Panc1 (cell line): ENCODE measurements at regions not wholly inside any gene's neighbourhood (a gene's known extent, or its start where the extent isn't known, plus 50 kb on each side); places are given as distances from the start of the nearest gene placed in this dataset.

ENCODE experiments used
- ATAC-seq: fragments of 200-7000 bp; cut with Tn5 transposase; 2 replicates; pipeline ENCODE4 v1.9.1; 2020; ENCODE audit warnings: mild to moderate bottlenecking, moderate library complexity
- BruUV-seq: library from RNA; stranded (reverse); fragments of 400-500 nt; replicated peaks from 2 replicates; lab custom pipeline; 2021; lab: Mats Ljungman, UMichigan
- CTCF ChIA-PET: fragments of 300-600 bp; sonication (Branson Sonifier 250); formaldehyde crosslinking; loops from one replicate; lab custom pipeline; 2022; ENCODE audit warnings: antibody characterized with exemption; lab: Charles Lee
- POLR2A ChIA-PET: fragments of 300-600 bp; sonication (Branson Sonifier 250); formaldehyde crosslinking; loops from one replicate; lab custom pipeline; 2022; ENCODE audit warnings: antibody characterized with exemption; lab: Charles Lee
- DNase-seq: peaks from one replicate; pipeline ENCODE4 v3.0.0-alpha.2; 2010; ENCODE audit warnings: low read depth, low spot score
- H3K27ac ChIP-seq: 2 replicates; pipeline ENCODE4 v1.5.1; 2011; ENCODE audit warnings: mild to moderate bottlenecking, low read length, inconsistent platforms
- H3K27me3 ChIP-seq: fragments of 200-500 bp; sonication (Bioruptor generic); 2 replicates; pipeline ENCODE4 v1.6.0; 2014; ENCODE audit warnings: low read length, inconsistent platforms; ENCODE audit not compliant: control insufficient read depth, insufficient read depth
- H3K36me3 ChIP-seq: fragments of 200-500 bp; sonication (Bioruptor generic); 2 replicates; pipeline ENCODE4 v1.5.1; 2014; ENCODE audit warnings: inconsistent platforms, mild to moderate bottlenecking, low read length, moderate library complexity; ENCODE audit not compliant: control insufficient read depth, insufficient read depth
- H3K4me1 ChIP-seq: 2 replicates; pipeline ENCODE4 v1.5.1; 2011; ENCODE audit warnings: inconsistent platforms, mild to moderate bottlenecking, low read length, moderate library complexity; ENCODE audit not compliant: control insufficient read depth, insufficient read depth
- H3K4me3 ChIP-seq, 2 experiments: 2 replicates each; pipeline ENCODE4 v1.5.1; 2011 to 2012; ENCODE audit warnings: low read depth in 2 of 2, low read length in 2 of 2, mild to moderate bottlenecking in 2 of 2, inconsistent platforms in 1 of 2, moderate library complexity in 1 of 2
- H3K9me3 ChIP-seq: fragments of 200-500 bp; sonication (Bioruptor generic); 2 replicates; pipeline ENCODE4 v1.5.1; 2014; ENCODE audit warnings: low read depth, mild to moderate bottlenecking, inconsistent platforms, low read length, moderate library complexity; ENCODE audit not compliant: control insufficient read depth, insufficient read depth
- CTCF ChIP-seq: fragments of 450-650 bp; IDR thresholded peaks from 2 replicates; pipeline ENCODE4 v1.5.1; 2017; ENCODE audit warnings: mild to moderate bottlenecking
- POLR2AphosphoS5 ChIP-seq: IDR thresholded peaks from 2 replicates; pipeline ENCODE4 v1.6.1; 2012; ENCODE audit warnings: mild to moderate bottlenecking, low read depth, low read length, moderate library complexity
- REST ChIP-seq, 2 experiments: IDR thresholded peaks; 2 replicates each; pipeline ENCODE4 v1.6.1; 2011 to 2012; ENCODE audit warnings: low read depth in 2 of 2, control low read depth in 1 of 2, low read length in 1 of 2, mild to moderate bottlenecking in 1 of 2, moderate library complexity in 1 of 2; ENCODE audit not compliant: insufficient read depth in 1 of 2
- SIN3A ChIP-seq: IDR thresholded peaks from 2 replicates; pipeline ENCODE4 v1.6.1; 2012; ENCODE audit warnings: low read depth, mild to moderate bottlenecking, low read length, moderate library complexity, borderline replicate concordance; ENCODE audit not compliant: insufficient read depth
- TCF7L2 ChIP-seq: IDR thresholded peaks from 2 replicates; pipeline ENCODE4 v1.6.1; 2011; ENCODE audit warnings: mild to moderate bottlenecking, low read depth, low read length, inconsistent platforms
- in situ Hi-C: cut with HindIII; loops from 2 replicates; pipeline ENCODE4 v1.10.0; 2016; ENCODE audit warnings: low sequenced_read_pairs, low pct_unique_long_range_greater_than_20kb
- intact Hi-C: fragments of 100-400 bp; cut with micrococcal nuclease; formaldehyde crosslinking; loops from one replicate; pipeline ENCODE4 v1.10.0; 2022; ENCODE audit not compliant: unreplicated experiment

GRCh38 chr5:16007750-16008415 is 171.7 kb downstream of the MARCHF11 start:
- no TSS peak for BruUV-seq
- no peaks in the 10 kb centered on the region for H3K36me3 ChIP-seq
- no peak overlapping the region for H3K27ac ChIP-seq
- intact Hi-C loops, result no loop called here
- H3K4me1 ChIP-seq, result no peaks in the 10 kb centered on the region
- H3K4me3 ChIP-seq, result no peak overlapping the region
- no peaks in the 10 kb centered on the region for H3K27me3 ChIP-seq
- no peak for DNase-seq
- ATAC-seq, result no peak
- in situ Hi-C loops, result no loop called here
- ChIA-PET CTCF (no interaction called here), POLR2A (no interaction called here)
- TF ChIP-seq SIN3A, result no peak
- no peak for TF ChIP-seq POLR2AphosphoS5
- no peak for TF ChIP-seq TCF7L2
- TF ChIP-seq CTCF, result no peak
- no peak for TF ChIP-seq REST (IDR thresholded peaks at IDR 0.05; ENCODE audit: insufficient read depth in 1 of 2, low read depth in 2 of 2, low read length in 1 of 2)
- H3K9me3 ChIP-seq, result peaks cover 7% of the 10 kb centered on the region; the same call in 1 of the 2 replicates

GRCh38 chr5:16005225-16005624 is 174.4 kb downstream of the MARCHF11 start:
- TF ChIP-seq SIN3A (no peak), TCF7L2 (no peak), POLR2AphosphoS5 (no peak), CTCF (no peak), REST (IDR thresholded peaks at IDR 0.05; ENCODE audit: insufficient read depth in 1 of 2, low read depth in 2 of 2, low read length in 1 of 2) (no peak)
- H3K27ac ChIP-seq, result no peak overlapping the region
- in situ Hi-C loops (no loop called here), intact Hi-C loops (no loop called here)
- no peak overlapping the region for H3K4me3 ChIP-seq
- no peaks in the 10 kb centered on the region for H3K36me3 ChIP-seq
- DNase-seq, result no peak
- ChIA-PET CTCF (no interaction called here), POLR2A (no interaction called here)
- no peak for ATAC-seq
- no peaks in the 10 kb centered on the region for H3K27me3 ChIP-seq
- H3K9me3 ChIP-seq, result peaks cover 7% of the 10 kb centered on the region; the same call in 1 of the 2 replicates
- BruUV-seq, result no TSS peak
- H3K4me1 ChIP-seq, result no peaks in the 10 kb centered on the region
